NB4 (cell line): ENCODE measurements at regions not wholly inside any gene's neighbourhood (a gene's known extent, or its start where the extent isn't known, plus 50 kb on each side); places are given as distances from the start of the nearest gene placed in this dataset.

ENCODE experiments used
- MAX ChIP-seq: IDR thresholded peaks from 2 replicates; pipeline ENCODE4 v1.6.1; 2011; ENCODE audit warnings: low read depth, low read length
- MYC ChIP-seq: IDR thresholded peaks from 2 replicates; pipeline ENCODE4 v1.6.1; 2011; ENCODE audit warnings: low read depth, low read length
- POLR2A ChIP-seq: IDR thresholded peaks from 2 replicates; pipeline ENCODE4 v1.6.1; 2011; ENCODE audit warnings: mild to moderate bottlenecking; ENCODE audit not compliant: insufficient read length; ENCODE audit errors: extremely low read depth
- TF ChIP-seq, protein P1 (sequence below): IDR thresholded peaks from one replicate; pipeline ENCODE4 v1.5.1; 2012; ENCODE audit warnings: low read depth, low read length

- TF ChIP-seq, protein P1, sequence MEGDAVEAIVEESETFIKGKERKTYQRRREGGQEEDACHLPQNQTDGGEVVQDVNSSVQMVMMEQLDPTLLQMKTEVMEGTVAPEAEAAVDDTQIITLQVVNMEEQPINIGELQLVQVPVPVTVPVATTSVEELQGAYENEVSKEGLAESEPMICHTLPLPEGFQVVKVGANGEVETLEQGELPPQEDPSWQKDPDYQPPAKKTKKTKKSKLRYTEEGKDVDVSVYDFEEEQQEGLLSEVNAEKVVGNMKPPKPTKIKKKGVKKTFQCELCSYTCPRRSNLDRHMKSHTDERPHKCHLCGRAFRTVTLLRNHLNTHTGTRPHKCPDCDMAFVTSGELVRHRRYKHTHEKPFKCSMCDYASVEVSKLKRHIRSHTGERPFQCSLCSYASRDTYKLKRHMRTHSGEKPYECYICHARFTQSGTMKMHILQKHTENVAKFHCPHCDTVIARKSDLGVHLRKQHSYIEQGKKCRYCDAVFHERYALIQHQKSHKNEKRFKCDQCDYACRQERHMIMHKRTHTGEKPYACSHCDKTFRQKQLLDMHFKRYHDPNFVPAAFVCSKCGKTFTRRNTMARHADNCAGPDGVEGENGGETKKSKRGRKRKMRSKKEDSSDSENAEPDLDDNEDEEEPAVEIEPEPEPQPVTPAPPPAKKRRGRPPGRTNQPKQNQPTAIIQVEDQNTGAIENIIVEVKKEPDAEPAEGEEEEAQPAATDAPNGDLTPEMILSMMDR: no peak
- TF ChIP-seq POLR2A (no peak), MAX (no peak), MYC (no peak)
These were observed 358.3 kb downstream of the ZNF516 start for GRCh38 chr18:76136701-76137100.
